Posterior cingulate gyrus (tissue), 11 donors: ENCODE measurements at regions not wholly inside any gene's neighbourhood (a gene's known extent, or its start where the extent isn't known, plus 50 kb on each side); places are given as distances from the start of the nearest gene placed in this dataset.
"Not testable (repeated sequence)": the region's sequence is repeated elsewhere in the genome, so short reads cannot be mapped to it uniquely, and the experiment has no call there.

ENCODE experiments used
- DNase-seq, 10 donors: peaks; one replicate each; pipeline versions ENCODE4 v3.0.0 to v3.0.0-alpha.2; 2020 to 2021; ENCODE audit warnings: mixed read lengths in 3 of 10
- intact Hi-C: fragments of 100-400 bp; cut with DNase I; formaldehyde crosslinking; loops from one replicate; pipeline ENCODE4 v1.15.1; 2023

- no peak for DNase-seq
- intact Hi-C loops = no loop called here
Measured at GRCh38 chr12:124126950-124127655, 154.1 kb downstream of the ZNF664 start.

- intact Hi-C loops = no loop called here
- no peak for DNase-seq
Measured at GRCh38 chr12:124129132-124129531, 156.1 kb downstream of the ZNF664 start.

- DNase-seq = no peak
- intact Hi-C loops = no loop called here
Measured at GRCh38 chr12:124130691-124131591, 157.9 kb downstream of the ZNF664 start.

- no peak for DNase-seq
Measured at GRCh38 chr12:124131659-124132058, 158.6 kb downstream of the ZNF664 start.

GRCh38 chr12:124132530-124132929 is 159.5 kb downstream of the ZNF664 start:
- intact Hi-C loops = no loop called here
- no peak for DNase-seq

More at GRCh38 chr12:124131659-124132058, 158.6 kb downstream of the ZNF664 start:
- intact Hi-C loops = no loop called here

- intact Hi-C loops = no loop called here
- DNase-seq = no peak
Measured at GRCh38 chr12:124136796-124137195, 158.1 kb upstream of the RFLNA start.

- DNase-seq = no peak
- intact Hi-C loops = no loop called here
Measured at GRCh38 chr12:124140944-124141486, 153.9 kb upstream of the RFLNA start.

- DNase-seq, intact Hi-C loops: not testable (repeated sequence)
Measured at GRCh38 chr12:124141611-124142010, 153.3 kb upstream of the RFLNA start.

- no peak for DNase-seq
- intact Hi-C loops = no loop called here
Measured at GRCh38 chr12:124142395-124143035, 152.4 kb upstream of the RFLNA start.

GRCh38 chr12:124143726-124144125 is 151.2 kb upstream of the RFLNA start:
- no peak for DNase-seq
- intact Hi-C loops = no loop called here

GRCh38 chr12:124144531-124145194 is 150.2 kb upstream of the RFLNA start:
- intact Hi-C loops = no loop called here
- DNase-seq = no peak

GRCh38 chr12:124147027-124147426 is 147.9 kb upstream of the RFLNA start:
- DNase-seq = no peak
- intact Hi-C loops = no loop called here

GRCh38 chr12:124147575-124147974 is 147.3 kb upstream of the RFLNA start:
- intact Hi-C loops = no loop called here

GRCh38 chr12:124148481-124149273 is 146.2 kb upstream of the RFLNA start:
- DNase-seq = peak in 1 of 10 donors; percentile 47
- intact Hi-C loops = no loop called here

More at GRCh38 chr12:124147575-124147974, 147.3 kb upstream of the RFLNA start:
- DNase-seq = no peak

- peak in 1 of 10 donors; percentile 52 for DNase-seq
- intact Hi-C loops = no loop called here
Measured at GRCh38 chr12:124149287-124149686, 145.6 kb upstream of the RFLNA start.

GRCh38 chr12:124150168-124150567 is 144.7 kb upstream of the RFLNA start:
- intact Hi-C loops = no loop called here
- DNase-seq = peak in 1 of 10 donors; percentile 51

GRCh38 chr12:124151583-124151982 is 143.3 kb upstream of the RFLNA start:
- DNase-seq = no peak
- intact Hi-C loops = no loop called here

- intact Hi-C loops = no loop called here
- DNase-seq = peak in 1 of 10 donors; percentile 81
Measured at GRCh38 chr12:124152731-124153130, 142.2 kb upstream of the RFLNA start.

- intact Hi-C loops = no loop called here
- DNase-seq = peak in 1 of 10 donors; percentile 0
Measured at GRCh38 chr12:124153392-124153791, 141.5 kb upstream of the RFLNA start.
